ENCODE measurements at regions not wholly inside any gene's neighbourhood (a gene's known extent, or its start where the extent isn't known, plus 50 kb on each side); places are given as distances from the start of the nearest gene placed in this dataset.

- Histone ChIP-seq H3K4me2 (no peak overlapping the region), H3K27me3 (ENCODE audit: insufficient read depth, low read depth) (no peaks in the 10 kb centered on the region), H2AFZ (ENCODE audit: low read depth) (no peak overlapping the region), H3K4me3 (IDR thresholded peaks at IDR 0.05; ENCODE audit: insufficient read depth, low read depth, low read length) (no peak overlapping the region), H3K79me2 (ENCODE audit: insufficient read depth, low read depth) (no peaks in the 10 kb centered on the region), H4K20me1 (ENCODE audit: insufficient read depth) (no peaks in the 10 kb centered on the region), H3K4me1 (ENCODE audit: low read depth, poor library complexity, severe bottlenecking) (no peaks in the 10 kb centered on the region), H3K36me3 (ENCODE audit: insufficient read depth) (no peaks in the 10 kb centered on the region), H3K9ac (no peak overlapping the region), H3K27ac (no peak overlapping the region)
- no peak for TF ChIP-seq CTCF (conservative IDR thresholded peaks at IDR 0.05; ENCODE audit: low read depth, low read length)
Observed at GRCh38 chr6:165096868-165097267, 212.5 kb downstream of the C6orf118 start.

- no peak overlapping the region for H3K4me3 ChIP-seq (IDR thresholded peaks at IDR 0.05; ENCODE audit: insufficient read depth, low read depth, low read length)
Observed at GRCh38 chr6:165096209-165096608, 213.2 kb downstream of the C6orf118 start.

GRCh38 chr6:165092881-165093595, 216.4 kb downstream of the C6orf118 start:
- no peaks in the 10 kb centered on the region for H4K20me1 ChIP-seq (ENCODE audit: insufficient read depth)
- H3K4me1 ChIP-seq (ENCODE audit: low read depth, poor library complexity, severe bottlenecking), result no peaks in the 10 kb centered on the region
- H3K79me2 ChIP-seq (ENCODE audit: insufficient read depth, low read depth), result no peaks in the 10 kb centered on the region
- H2AFZ ChIP-seq (ENCODE audit: low read depth), result no peak overlapping the region
- H3K27ac ChIP-seq, result no peak overlapping the region
- no peaks in the 10 kb centered on the region for H3K27me3 ChIP-seq (ENCODE audit: insufficient read depth, low read depth)
- no peak overlapping the region for H3K4me2 ChIP-seq
- no peak overlapping the region for H3K4me3 ChIP-seq (IDR thresholded peaks at IDR 0.05; ENCODE audit: insufficient read depth, low read depth, low read length)
- H3K9ac ChIP-seq, result no peak overlapping the region
- H3K36me3 ChIP-seq (ENCODE audit: insufficient read depth), result no peaks in the 10 kb centered on the region
- no peak for TF ChIP-seq CTCF (conservative IDR thresholded peaks at IDR 0.05; ENCODE audit: low read depth, low read length)

More at GRCh38 chr6:165096209-165096608, 213.2 kb downstream of the C6orf118 start:
- no peaks in the 10 kb centered on the region for H3K27me3 ChIP-seq (ENCODE audit: insufficient read depth, low read depth)
- no peaks in the 10 kb centered on the region for H3K4me1 ChIP-seq (ENCODE audit: low read depth, poor library complexity, severe bottlenecking)
- H3K4me2 ChIP-seq, result no peak overlapping the region
- no peak overlapping the region for H3K9ac ChIP-seq
- no peaks in the 10 kb centered on the region for H3K79me2 ChIP-seq (ENCODE audit: insufficient read depth, low read depth)
- no peak for TF ChIP-seq CTCF (conservative IDR thresholded peaks at IDR 0.05; ENCODE audit: low read depth, low read length)
- no peak overlapping the region for H3K27ac ChIP-seq
- H2AFZ ChIP-seq (ENCODE audit: low read depth), result no peak overlapping the region
- no peaks in the 10 kb centered on the region for H4K20me1 ChIP-seq (ENCODE audit: insufficient read depth)
- H3K36me3 ChIP-seq (ENCODE audit: insufficient read depth), result no peaks in the 10 kb centered on the region

GRCh38 chr6:165091121-165091785, 218.2 kb downstream of the C6orf118 start:
- no peak overlapping the region for H3K9ac ChIP-seq
- no peak overlapping the region for H3K4me3 ChIP-seq (IDR thresholded peaks at IDR 0.05; ENCODE audit: insufficient read depth, low read depth, low read length)
- H3K4me1 ChIP-seq (ENCODE audit: low read depth, poor library complexity, severe bottlenecking), result no peaks in the 10 kb centered on the region
- no peak overlapping the region for H3K4me2 ChIP-seq
- no peak overlapping the region for H2AFZ ChIP-seq (ENCODE audit: low read depth)
- H3K27me3 ChIP-seq (ENCODE audit: insufficient read depth, low read depth), result no peaks in the 10 kb centered on the region
- H3K36me3 ChIP-seq (ENCODE audit: insufficient read depth), result no peaks in the 10 kb centered on the region
- no peaks in the 10 kb centered on the region for H3K79me2 ChIP-seq (ENCODE audit: insufficient read depth, low read depth)
- no peak for TF ChIP-seq CTCF (conservative IDR thresholded peaks at IDR 0.05; ENCODE audit: low read depth, low read length)
- no peak overlapping the region for H3K27ac ChIP-seq
- no peaks in the 10 kb centered on the region for H4K20me1 ChIP-seq (ENCODE audit: insufficient read depth)
